ENCODE measurements at regions not wholly inside any gene's neighbourhood (a gene's known extent, or its start where the extent isn't known, plus 50 kb on each side); places are given as distances from the start of the nearest gene placed in this dataset.

GRCh38 chr6:159104163-159104925 lies 59.6 kb upstream of the TAGAP start (continued):
- no peak for TF ChIP-seq ZNF318 (IDR thresholded peaks at IDR 0.05; ENCODE audit: borderline replicate concordance in 1 of 2, low read depth in 1 of 2)
- TF ChIP-seq MLLT1 (IDR thresholded peaks at IDR 0.05): no peak
- peak; percentile 66; the same call in 1 of the 2 replicates for TF ChIP-seq AFF4 (CRISPR knock-in tag; IDR thresholded peaks at IDR 0.05)
- TF ChIP-seq FOS (IDR thresholded peaks at IDR 0.05; ENCODE audit: extremely low read depth, insufficient read length): no peak
- no peak for TF ChIP-seq ZNF212 (CRISPR knock-in tag; IDR thresholded peaks at IDR 0.05)
- TF ChIP-seq ZHX1 (conservative IDR thresholded peaks at IDR 0.05; ENCODE audit: low read length): 0 out of 2 replicates have a peak, but pooled peaks have one; percentile 31
- no peak for TF ChIP-seq TRIM28 (IDR thresholded peaks at IDR 0.05)
